Pancreas (tissue), 10 donors: ENCODE measurements at regions not wholly inside any gene's neighbourhood (a gene's known extent, or its start where the extent isn't known, plus 50 kb on each side); places are given as distances from the start of the nearest gene placed in this dataset.

Experiments used
- ATAC-seq, 4 donors: fragments of 200-7000 bp; cut with Tn5 transposase; one replicate each; pipeline versions ENCODE4 v1.8.0 to v1.9.1; 2020; ENCODE audit warnings: mild to moderate bottlenecking in 4 of 4, moderate library complexity in 4 of 4
- DNase-seq, 6 donors: peaks; one replicate each; pipeline ENCODE4 v3.0.0-alpha.2; 2020
- FAIRE-seq: peaks from 2 replicates; lab custom pipeline; 2012; peaks lifted over from hg19 to GRCh38; lab: Jason Lieb, UNC
- H3K27ac ChIP-seq, 4 donors: fragments of 200-600 bp; sonication (generic); 1 replicate in 3 of 4; 2 replicates in 1 of 4; pipeline versions ENCODE4 v1.5.0 to v1.8.0; 2020
- H3K27me3 ChIP-seq, 4 donors: fragments of 200-600 bp; one replicate each; pipeline ENCODE4 v1.8.0; 2021
- H3K36me3 ChIP-seq, 3 donors: fragments of 200-600 bp; sonication (generic) in 1 of 3; one replicate each; pipeline versions ENCODE4 v1.5.0 to v1.8.0; 2020 to 2021
- H3K4me1 ChIP-seq, 3 donors: fragments of 200-600 bp; one replicate each; pipeline ENCODE4 v1.8.0; 2021
- H3K4me3 ChIP-seq, 4 donors: fragments of 200-600 bp; sonication (generic) in 2 of 4; one replicate each; pipeline versions ENCODE4 v1.5.0 to v1.8.0; 2020 to 2021
- H3K9me3 ChIP-seq, 4 donors: fragments of 200-600 bp; one replicate each; pipeline ENCODE4 v1.8.0; 2021
- WGBS, 2 donors: extraction: QIAGEN DNeasy Blood & Tissue Kit; methylation state at CpG; one replicate each; pipeline ENCODE4 v1.1.7; 2013; 5-methylcytosine and 5-hydroxymethylcytosine counted together
- intact Hi-C, 3 donors: fragments of 100-400 bp; cut with DNase I; formaldehyde crosslinking; loops; one replicate each; pipeline versions ENCODE4 v1.11.1 to v1.14.2; 2022
- TF ChIP-seq, protein P1 (sequence below), 4 donors: fragments of 200-600 bp; sonication (generic) in 3 of 4; IDR thresholded peaks; one replicate each; pipeline versions ENCODE4 v1.5.0 to v1.8.0; 2021; ENCODE audit warnings: antibody characterized with exemption in 4 of 4
- donor health status: healthy with polysubstance abuse.
- donor health status: DM: no; HTN: no; CAD: no; lungs with moderate emphysema.
- donor health status: DM: no; HTN: no; CAD: no.
- donor health status: control.
- donor health status: control.
- donor health status: Bipolar disorder and iron deficiency.
- donor health status: DM: yes; HTN: yes; CAD: no.
- donor health status: DM: no; HTN: no; CAD: no.
- donor health status: DM: no; HTN: no; CAD: no.
- donor health status: DM: yes; HTN: yes; CAD: no.

DNA sequence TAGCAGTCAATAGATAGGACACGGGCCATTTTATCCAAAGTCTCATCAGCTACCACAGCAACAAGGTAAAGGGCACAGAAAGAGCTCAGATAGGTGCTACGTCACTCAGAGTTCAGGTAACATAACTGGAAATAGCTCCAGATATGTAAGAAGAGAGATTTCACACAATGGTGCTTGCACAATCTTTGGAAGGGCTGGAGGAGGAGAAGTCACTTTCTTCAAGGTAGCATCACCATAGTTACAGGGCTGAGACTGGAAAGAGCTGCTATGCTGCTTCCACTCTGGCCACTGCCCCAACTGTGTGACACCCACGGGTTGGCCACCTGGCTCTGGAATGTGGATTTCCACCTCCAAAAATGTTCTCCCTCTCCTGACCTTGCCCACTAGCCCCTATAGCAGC lies 448.8 kb upstream of the THBS1 start:
- ATAC-seq, result no peak

DNA sequence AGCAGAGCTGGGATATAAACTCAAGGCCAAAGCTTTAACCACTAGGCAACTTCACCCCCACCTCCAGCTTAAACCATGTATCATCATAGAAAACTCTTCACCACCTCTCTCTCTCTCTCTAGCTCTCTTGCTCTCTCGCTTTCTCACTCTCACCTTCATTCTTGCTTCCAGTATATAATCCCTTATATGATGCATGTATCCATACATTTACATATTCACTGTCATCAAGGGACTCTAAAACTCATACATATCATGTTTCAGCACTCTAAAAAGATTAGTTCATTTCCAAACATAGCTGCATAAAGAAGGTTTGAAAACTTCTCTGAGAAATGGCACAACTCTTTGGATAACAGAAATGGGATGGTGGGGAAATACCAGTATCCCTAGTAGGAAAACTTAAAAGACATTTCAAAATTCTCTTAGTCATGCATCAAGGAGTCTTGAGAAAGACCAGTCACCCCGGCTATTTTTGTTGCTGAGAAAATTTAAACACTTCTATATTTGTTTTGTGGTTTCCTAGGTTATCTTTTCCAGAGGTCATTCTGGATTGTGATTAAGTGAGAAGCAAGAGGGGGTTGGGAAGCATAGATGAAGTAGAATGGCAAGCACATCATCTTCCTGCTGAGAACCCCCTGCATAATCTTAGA lies 447.8 kb upstream of the THBS1 start:
- peaks cover 0 to 17% (median 8%) of the 10 kb centered on the region in 3 donors for H3K4me1 ChIP-seq
- TF ChIP-seq, protein P1, sequence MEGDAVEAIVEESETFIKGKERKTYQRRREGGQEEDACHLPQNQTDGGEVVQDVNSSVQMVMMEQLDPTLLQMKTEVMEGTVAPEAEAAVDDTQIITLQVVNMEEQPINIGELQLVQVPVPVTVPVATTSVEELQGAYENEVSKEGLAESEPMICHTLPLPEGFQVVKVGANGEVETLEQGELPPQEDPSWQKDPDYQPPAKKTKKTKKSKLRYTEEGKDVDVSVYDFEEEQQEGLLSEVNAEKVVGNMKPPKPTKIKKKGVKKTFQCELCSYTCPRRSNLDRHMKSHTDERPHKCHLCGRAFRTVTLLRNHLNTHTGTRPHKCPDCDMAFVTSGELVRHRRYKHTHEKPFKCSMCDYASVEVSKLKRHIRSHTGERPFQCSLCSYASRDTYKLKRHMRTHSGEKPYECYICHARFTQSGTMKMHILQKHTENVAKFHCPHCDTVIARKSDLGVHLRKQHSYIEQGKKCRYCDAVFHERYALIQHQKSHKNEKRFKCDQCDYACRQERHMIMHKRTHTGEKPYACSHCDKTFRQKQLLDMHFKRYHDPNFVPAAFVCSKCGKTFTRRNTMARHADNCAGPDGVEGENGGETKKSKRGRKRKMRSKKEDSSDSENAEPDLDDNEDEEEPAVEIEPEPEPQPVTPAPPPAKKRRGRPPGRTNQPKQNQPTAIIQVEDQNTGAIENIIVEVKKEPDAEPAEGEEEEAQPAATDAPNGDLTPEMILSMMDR (IDR thresholded peaks at IDR 0.05), result no peak
- ATAC-seq (peak; percentile 21 to 56 (median 35)), FAIRE-seq (peak; percentile 29), DNase-seq (no peak)
- no peak overlapping the region for H3K4me3 ChIP-seq
- no peaks in the 10 kb centered on the region for H3K36me3 ChIP-seq
- intact Hi-C loops, result no loop called here
- H3K9me3 ChIP-seq, result no peaks in the 10 kb centered on the region
- H3K27me3 ChIP-seq, result no peaks in the 10 kb centered on the region
- no peak overlapping the region for H3K27ac ChIP-seq
- 52% methylated on average over 2 of the region's 2 CpGs for WGBS, 2 donors

More for the DNA sequence above, 448.8 kb upstream of the THBS1 start:
- intact Hi-C loops, result no loop called here
- TF ChIP-seq, protein P1 (IDR thresholded peaks at IDR 0.05), result no peak
- no peaks in the 10 kb centered on the region for H3K36me3 ChIP-seq
- WGBS, 2 donors, result 90 to 94% methylated on average over 3 of the region's 3 CpGs
- H3K27me3 ChIP-seq, result no peaks in the 10 kb centered on the region
- H3K4me3 ChIP-seq, result no peak overlapping the region
- H3K4me1 ChIP-seq, result peaks cover 7 to 27% (median 18%) of the 10 kb centered on the region in 3 donors
- no peaks in the 10 kb centered on the region for H3K9me3 ChIP-seq
- H3K27ac ChIP-seq, result no peak overlapping the region
- FAIRE-seq (no peak), DNase-seq (no peak)

GRCh38 chr15:39134282-39134681 lies 446.6 kb upstream of the THBS1 start:
- 97 to 100% methylated on average over 1 of the region's 1 CpG for WGBS, 2 donors

GRCh38 chr15:39135989-39136388 lies 444.9 kb upstream of the THBS1 start:
- TF ChIP-seq, protein P1 (IDR thresholded peaks at IDR 0.05), result no peak
- H3K9me3 ChIP-seq, result no peaks in the 10 kb centered on the region
- no peak for DNase-seq
- no peak overlapping the region for H3K27ac ChIP-seq
- WGBS, 2 donors, result 94 to 97% methylated on average over 7 of the region's 7 CpGs
- peaks cover 0 to 14% (median 6%) of the 10 kb centered on the region in 3 donors for H3K4me1 ChIP-seq
- H3K4me3 ChIP-seq, result no peak overlapping the region
- intact Hi-C loops, result no loop called here
- ATAC-seq, result no peak
- no peaks in the 10 kb centered on the region for H3K36me3 ChIP-seq
- no peaks in the 10 kb centered on the region for H3K27me3 ChIP-seq
- FAIRE-seq, result no peak

More at GRCh38 chr15:39134282-39134681, 446.6 kb upstream of the THBS1 start:
- H3K9me3 ChIP-seq, result no peaks in the 10 kb centered on the region
- FAIRE-seq (no peak), ATAC-seq (no peak), DNase-seq (no peak)
- no peak overlapping the region for H3K4me3 ChIP-seq
- no peak overlapping the region for H3K27ac ChIP-seq
- TF ChIP-seq, protein P1 (IDR thresholded peaks at IDR 0.05), result no peak
- intact Hi-C loops, result no loop called here
- H3K27me3 ChIP-seq, result no peaks in the 10 kb centered on the region
- H3K36me3 ChIP-seq, result no peaks in the 10 kb centered on the region
- H3K4me1 ChIP-seq, result peaks cover 0 to 6% (median 5%) of the 10 kb centered on the region in 3 donors

DNA sequence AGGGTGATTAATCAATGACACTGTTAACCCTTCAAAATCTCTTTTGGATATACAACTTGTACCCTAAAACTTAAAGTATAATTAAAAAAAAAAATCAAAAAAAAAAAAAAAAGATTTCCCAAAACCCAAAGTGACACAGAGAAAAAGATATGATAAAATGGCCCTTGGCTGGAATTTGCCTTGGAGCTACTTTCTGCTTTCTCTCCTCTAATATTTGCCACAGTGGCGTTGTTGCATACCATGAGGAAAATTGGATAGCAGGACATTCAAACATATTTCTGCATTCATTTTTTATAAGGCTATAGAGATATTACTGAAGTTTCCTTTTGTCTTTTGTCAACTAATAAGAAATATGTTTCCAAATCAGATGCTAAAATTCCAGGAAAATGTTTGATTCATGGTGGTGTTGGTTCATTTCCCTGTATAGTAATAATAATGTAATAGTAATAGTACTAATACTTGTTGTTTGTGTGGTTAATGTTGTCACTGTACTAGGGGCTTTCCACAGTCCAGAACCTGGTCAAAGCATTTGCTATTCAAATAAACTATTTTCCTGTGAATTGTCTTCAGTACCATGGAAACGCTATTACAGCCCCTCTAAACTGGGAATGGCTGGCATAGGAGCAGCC lies 441.3 kb upstream of the THBS1 start:
- H3K4me1 ChIP-seq, result peaks cover 0 to 8% (median 6%) of the 10 kb centered on the region in 3 donors
- no peak overlapping the region for H3K27ac ChIP-seq
- DNase-seq (no peak), ATAC-seq (peak in 2 of 4 donors; percentile 11 to 31), FAIRE-seq (no peak)
- no peaks in the 10 kb centered on the region for H3K36me3 ChIP-seq
- H3K9me3 ChIP-seq, result no peaks in the 10 kb centered on the region
- no peak overlapping the region for H3K4me3 ChIP-seq
- 86 to 88% methylated on average over 2 of the region's 2 CpGs for WGBS, 2 donors
- intact Hi-C loops, result no loop called here
- TF ChIP-seq, protein P1 (IDR thresholded peaks at IDR 0.05), result no peak
- H3K27me3 ChIP-seq, result no peaks in the 10 kb centered on the region
